ENCODE measurements at regions not wholly inside any gene's neighbourhood (a gene's known extent, or its start where the extent isn't known, plus 50 kb on each side); places are given as distances from the start of the nearest gene placed in this dataset.
A peak's percentile ranks its signal among the peaks of the same experiment; 100 is the strongest.

- ATAC-seq = no peak
Measured at GRCh38 chr10:1932692-1933094, 195.4 kb upstream of the ADARB2 start.

DNA sequence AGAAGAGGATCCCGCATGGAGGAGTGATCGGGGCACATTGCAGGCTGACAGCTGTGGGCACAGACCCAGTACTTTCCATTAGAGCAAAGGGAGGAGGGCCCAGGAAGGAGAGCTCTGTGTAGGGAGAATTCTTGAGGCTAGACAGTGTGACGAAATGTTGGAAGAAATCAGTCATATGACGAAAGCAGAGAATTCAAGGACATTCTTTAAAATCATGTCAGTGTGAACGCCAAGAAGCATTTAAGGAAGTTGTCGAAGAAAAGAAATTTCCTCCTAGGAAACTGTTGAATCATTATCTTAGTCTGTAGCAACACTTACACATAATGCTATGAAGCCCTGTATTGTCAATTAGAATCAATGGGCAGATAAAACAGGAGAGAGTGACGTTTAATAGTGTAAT lies 191.3 kb upstream of the ADARB2 start:
- ATAC-seq = no peak

DNA sequence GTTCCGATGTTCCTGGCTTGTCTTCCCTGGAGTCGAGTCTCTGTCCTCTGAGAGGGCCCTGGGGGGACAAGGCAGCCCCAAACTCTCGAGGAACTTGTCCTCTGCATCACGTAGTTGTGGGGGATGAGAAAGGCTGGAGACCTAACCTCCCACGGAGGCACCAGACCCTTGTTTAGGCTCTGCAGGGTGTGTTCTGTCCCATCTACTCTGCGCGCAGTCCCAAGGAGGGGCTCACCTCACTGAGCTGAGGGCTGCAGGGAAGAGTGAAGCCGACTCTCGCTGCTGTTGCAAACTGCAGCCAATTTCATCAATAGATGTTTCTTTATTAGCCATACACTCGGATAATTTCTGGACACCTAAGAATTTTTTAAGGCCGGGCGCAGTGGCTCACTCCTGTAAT lies 186.7 kb upstream of the ADARB2 start:
- ATAC-seq = no peak

DNA sequence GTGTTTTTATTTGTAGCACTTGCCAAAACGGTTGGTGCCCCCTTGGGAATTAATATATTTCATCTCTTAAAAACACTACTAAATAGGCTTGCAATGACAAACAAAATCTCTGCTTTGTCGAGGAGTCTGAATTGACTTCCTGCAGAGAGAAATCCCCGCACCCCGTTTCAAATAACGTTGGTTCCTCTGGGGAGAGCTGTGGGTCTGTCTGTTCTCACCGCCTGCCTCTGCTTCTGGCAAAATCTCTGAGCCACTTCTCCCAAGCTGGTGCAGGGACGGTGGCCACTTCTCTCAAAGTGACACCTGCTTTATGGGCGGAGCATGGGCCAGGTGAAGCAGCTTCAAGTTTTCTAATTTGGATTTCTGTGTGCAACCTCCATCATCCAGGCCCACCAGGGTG lies 186.3 kb upstream of the ADARB2 start:
- no peak for ATAC-seq

DNA sequence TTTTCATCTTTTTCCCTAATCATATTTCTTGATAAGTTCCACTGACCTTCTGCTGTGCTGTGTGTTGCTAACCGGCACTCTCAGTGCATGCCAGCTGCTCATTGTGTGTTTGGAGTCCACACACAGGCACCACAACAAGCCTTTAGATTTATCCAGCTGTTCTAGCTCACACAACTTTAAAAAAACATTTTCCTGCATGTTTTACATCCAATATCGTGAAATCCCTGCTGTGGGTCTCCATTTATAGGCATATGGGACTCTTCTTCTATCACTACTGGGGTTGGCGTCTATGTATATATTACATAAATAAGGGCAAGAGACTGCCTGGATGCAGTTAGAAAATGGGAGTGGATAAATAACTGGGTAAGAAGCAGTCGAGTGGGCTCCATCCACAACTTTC lies 183.6 kb upstream of the ADARB2 start:
- ATAC-seq = no peak

DNA sequence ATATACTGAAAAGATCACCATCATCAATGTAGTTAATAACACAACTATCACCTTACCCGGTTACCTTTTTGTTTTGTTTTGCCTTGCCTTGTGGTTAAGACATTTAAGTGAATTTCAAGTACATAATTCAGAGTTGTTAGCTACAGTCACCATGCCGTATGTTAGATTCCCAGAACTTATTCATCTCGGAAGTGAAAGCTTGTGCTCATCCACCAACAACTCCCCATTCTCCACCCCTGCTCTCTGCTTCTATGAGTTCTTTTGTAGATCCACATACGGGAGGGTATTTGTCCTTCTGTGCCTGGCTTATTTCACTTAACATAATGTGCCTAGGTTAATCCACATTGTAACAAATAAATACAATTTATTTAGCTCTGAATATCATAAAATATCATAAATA lies 182.8 kb upstream of the ADARB2 start:
- no peak for ATAC-seq

DNA sequence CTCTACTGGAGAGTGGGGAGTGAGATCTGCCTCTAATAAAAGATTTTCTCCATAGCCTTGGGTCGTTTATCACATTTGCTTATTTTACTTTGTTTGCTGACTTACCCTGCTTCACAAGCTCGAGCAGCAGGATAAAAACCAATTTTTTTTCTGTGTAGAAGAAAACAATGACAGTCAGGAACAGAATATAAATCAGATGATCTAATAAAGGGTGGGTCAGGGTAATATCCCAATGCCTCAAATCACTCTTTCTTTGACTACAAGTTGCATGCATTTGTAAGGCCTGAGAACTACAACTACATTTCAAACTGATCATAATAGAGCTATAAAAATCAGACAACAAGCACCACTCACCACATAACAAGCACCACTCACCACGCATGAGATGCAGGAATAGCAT lies 174.4 kb upstream of the ADARB2 start:
- no peak for ATAC-seq

- no peak for ATAC-seq
Measured at GRCh38 chr10:1903982-1904381, 166.7 kb upstream of the ADARB2 start.

GRCh38 chr10:1896153-1896552 lies 158.8 kb upstream of the ADARB2 start:
- no peak for ATAC-seq

DNA sequence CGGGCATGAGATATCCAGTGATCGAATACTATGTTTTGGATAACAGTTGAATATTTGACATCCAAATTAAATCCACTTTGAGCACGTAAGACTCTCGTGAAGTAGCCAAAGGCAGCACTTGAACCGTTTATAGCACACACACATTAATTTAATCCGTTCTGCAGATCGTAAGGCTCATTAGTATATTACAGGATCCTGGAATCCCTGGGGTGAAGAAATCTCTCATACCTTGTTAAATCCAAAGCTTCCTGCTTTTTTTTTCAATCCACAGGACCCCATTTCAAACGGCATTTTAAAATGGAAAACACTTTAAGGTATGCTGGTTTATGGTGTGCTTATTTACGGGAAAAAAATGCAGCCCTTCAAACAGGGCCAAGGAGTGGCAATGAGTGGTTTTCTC lies 158.4 kb upstream of the ADARB2 start:
- ATAC-seq = no peak

DNA sequence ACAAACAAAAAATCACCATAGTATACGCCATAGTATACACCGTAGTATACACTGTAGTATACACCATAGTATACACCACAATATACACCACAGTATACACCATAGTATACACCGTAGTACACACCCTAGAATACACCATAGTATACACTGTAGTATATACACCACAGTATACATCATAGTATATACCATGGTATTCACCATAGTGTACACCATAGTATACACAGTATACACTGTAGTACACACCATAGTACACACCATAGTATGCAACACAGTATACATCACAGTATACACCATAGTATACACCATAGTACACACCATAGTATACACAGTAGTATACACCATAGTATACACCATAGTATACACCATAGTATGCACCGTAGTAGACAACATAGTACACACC lies 157.6 kb upstream of the ADARB2 start:
- peak; percentile 11 for ATAC-seq

GRCh38 chr10:1893941-1894340 lies 156.6 kb upstream of the ADARB2 start:
- ATAC-seq = no peak

DNA sequence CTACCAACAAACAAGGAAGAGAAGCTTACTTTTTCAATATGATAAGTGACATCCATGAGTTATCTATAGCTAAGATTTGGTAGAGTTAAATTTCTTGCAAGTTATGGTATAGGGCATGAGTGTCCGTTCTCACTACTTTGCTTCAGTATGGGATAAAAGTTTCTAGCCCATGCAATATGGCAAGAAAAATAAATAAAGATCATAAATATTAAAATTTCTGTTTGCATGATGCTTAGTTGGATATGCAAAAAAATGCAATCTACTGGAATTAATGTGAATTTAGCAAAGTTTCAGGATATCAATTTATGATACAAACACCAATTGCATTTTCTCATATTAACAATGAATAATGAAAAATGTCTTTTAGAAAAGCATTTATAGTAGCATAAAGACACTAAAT lies 148.7 kb upstream of the ADARB2 start:
- ATAC-seq = no peak

GRCh38 chr10:1882728-1883127 lies 145.4 kb upstream of the ADARB2 start:
- no peak for ATAC-seq

DNA sequence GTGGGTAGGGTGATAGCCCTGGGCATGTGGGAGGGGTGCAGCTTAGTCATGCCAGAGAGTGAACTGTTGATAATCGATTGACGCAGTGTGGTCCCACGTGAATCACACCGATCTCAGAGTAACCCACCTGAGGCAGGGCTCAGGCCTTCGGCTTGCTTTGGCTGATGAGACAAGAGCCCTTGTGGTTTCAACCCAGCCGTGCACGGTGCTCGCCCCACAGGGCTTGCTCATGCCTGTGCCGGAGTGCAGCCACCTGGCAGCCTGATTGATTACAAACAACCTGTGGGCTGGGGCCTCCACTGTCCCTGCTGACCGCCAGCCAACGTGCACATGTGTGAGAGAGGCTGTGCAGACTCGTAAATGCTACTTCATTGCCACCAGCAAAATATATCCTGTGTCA lies 144.9 kb upstream of the ADARB2 start:
- no peak for ATAC-seq

DNA sequence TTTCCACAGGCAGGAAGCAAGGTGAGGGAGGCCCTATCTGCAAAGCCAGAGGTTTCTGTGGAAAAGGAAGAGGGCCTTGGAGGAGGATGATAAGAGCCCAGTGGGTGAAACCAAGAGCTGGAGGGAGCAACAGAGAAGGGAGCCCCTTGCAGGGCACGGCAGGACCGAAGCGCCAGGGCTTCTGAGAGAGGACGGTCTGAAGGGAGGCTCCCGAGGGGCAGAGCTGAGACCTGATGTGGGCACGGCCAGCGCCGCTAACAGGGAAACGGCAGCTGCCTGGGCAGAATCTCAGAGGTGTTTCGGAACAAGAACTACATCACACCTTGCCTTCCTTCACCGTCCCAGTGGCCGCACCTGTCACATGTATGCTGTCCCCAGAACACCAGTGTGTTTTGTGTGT lies 144.3 kb upstream of the ADARB2 start:
- ATAC-seq = no peak

- ATAC-seq = no peak
Measured at GRCh38 chr10:1874533-1874932, 137.2 kb upstream of the ADARB2 start.

DNA sequence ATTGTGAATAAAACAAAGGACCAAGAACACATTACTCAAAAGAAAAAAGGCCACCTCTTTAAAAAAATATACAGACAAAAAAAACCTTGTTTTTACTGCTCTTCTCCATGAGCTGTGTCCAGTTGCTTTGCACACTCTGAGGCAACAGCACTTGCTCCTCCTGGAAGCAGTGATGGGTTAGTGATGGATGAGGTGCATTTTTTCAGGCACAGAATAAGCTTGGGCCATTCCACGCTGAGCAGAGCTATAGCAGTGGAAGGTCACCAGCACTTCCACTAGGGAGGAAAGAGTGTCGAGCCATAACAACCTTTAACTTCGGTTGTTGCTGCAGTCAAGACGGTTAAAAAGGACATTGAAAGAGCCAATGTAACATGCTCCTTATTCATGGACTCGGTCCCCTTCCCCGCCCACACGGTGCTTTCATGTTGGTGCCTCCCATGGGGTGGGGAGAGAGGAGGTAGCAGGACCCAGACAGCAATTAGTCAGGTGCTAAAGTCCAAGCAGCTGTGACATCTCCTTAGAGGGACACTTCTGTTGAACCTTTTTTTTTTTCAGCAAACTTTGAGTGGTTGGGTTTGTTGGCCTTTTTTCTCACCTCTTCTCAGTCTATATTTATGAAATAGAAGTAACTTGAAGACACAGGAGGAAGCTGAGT lies 136.5 kb upstream of the ADARB2 start:
- ATAC-seq = no peak

DNA sequence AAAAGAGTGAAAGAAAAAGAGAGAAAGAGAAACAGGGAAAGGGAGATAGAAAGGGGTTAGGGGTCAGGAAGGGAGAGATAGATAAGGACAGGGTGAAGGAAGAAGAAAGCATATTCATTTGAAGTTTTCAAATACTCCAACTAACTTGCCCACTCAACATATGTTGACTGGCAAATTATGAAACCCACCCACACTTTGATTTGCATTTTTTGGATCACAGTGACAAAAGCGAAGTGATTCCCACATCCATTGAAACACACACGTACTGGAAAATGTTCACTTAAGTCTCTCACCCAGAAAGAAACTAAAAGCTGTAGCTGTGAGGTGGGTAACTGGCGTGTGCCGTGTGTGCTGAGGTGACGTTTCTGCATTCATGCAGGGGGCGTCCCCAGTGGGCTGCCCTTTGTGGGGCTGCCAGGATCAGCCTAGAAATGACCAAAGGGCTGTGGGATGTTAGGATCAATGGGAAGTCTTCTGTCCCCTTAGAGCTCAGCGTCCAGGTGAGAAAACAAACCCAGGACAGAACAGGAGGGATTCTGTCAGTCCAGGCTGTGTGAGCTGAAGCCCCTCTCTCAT lies 134.9 kb upstream of the ADARB2 start:
- no peak for ATAC-seq

DNA sequence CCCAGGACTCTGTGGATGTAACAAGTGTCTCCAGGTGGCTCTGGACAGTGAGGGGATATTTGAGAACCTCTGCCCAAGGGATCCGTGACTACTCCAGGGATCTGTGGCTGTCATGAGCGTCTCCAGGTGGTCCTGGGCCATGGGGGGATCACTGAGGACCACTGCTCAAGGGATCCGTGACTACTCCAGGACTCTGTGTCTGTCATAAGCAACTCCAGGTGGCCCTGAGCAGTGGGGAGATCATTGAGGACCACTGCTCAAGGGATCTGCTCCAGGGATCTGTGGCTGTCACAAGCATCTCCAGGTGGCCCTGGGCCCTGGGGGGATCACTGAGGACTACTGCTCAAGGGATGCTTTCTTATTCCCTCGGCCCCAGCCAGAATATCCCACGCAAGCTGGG lies 133.2 kb upstream of the ADARB2 start:
- no peak for ATAC-seq

- no peak for ATAC-seq
Measured at GRCh38 chr10:1869861-1870260, 132.5 kb upstream of the ADARB2 start.

- no peak for ATAC-seq
Measured at GRCh38 chr10:1860351-1860750, 123.0 kb upstream of the ADARB2 start.

- no peak for ATAC-seq
Measured at GRCh38 chr10:1858547-1858946, 121.2 kb upstream of the ADARB2 start.

DNA sequence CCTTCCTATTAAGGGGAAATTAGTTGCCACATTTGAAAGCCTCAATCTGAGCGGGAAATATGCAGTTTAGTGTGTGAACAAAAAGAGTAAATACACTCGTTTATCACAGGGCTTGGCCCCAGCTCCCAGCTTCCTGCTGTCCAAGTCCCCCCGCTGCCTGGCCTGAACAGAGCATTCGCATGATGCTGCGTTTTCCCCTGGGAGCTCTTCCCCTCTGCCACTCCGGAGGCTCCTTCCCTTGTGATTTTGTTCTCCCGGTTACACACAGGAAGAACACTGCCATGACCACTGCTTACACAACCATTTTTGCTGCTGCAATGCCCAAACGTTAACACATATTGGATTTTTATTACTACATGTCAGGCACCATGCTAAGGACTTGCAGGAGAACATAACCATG lies 120.7 kb upstream of the ADARB2 start:
- ATAC-seq = no peak

DNA sequence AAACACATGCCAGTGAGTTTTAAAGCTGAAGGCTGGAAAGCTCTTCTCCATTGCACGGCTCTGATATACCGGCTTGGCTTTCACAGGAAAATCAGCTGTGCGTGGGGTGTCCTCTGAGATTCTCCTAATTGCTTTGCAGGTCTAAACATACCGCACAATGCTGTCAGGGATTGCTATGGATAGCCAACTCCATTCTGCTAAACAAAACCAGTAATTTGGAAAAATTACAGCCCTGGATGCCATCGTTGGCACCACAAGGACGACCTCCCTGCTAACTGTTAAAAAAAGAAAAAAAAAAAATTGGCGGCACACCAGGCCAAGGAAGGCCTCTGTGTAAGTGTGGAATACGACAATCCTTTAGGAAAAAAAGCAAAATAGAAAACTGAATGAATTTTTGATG lies 118.6 kb upstream of the ADARB2 start:
- no peak for ATAC-seq

Data from esophagus mucosa (tissue), 1 donor.